ENCODE measurements at regions not wholly inside any gene's neighbourhood (a gene's known extent, or its start where the extent isn't known, plus 50 kb on each side); places are given as distances from the start of the nearest gene placed in this dataset.

GRCh38 chr20:22438346-22438745 is 146.0 kb downstream of the FOXA2 start:
- DNase-seq: no peak

GRCh38 chr20:22437354-22437753 is 147.0 kb downstream of the FOXA2 start:
- DNase-seq: no peak

- no peak for DNase-seq
These were observed 153.0 kb downstream of the FOXA2 start for GRCh38 chr20:22431419-22431818.

- no peak for DNase-seq
These were observed 153.6 kb downstream of the FOXA2 start for GRCh38 chr20:22430746-22431168.

- DNase-seq: no peak
These were observed 154.1 kb downstream of the FOXA2 start for GRCh38 chr20:22430154-22430745.

GRCh38 chr20:22429175-22430153 is 154.9 kb downstream of the FOXA2 start:
- no peak for DNase-seq

- no peak for DNase-seq
These were observed 156.3 kb downstream of the FOXA2 start for GRCh38 chr20:22428051-22428450.

- no peak for DNase-seq
These were observed 157.6 kb downstream of the FOXA2 start for GRCh38 chr20:22426772-22427171.

- DNase-seq: no peak
These were observed 158.8 kb downstream of the FOXA2 start for GRCh38 chr20:22425344-22426295.

GRCh38 chr20:22423190-22423832 is 161.1 kb downstream of the FOXA2 start:
- no peak for DNase-seq

GRCh38 chr20:22420116-22420598 is 164.2 kb downstream of the FOXA2 start:
- no peak for DNase-seq

- DNase-seq: no peak
These were observed 165.6 kb downstream of the FOXA2 start for GRCh38 chr20:22418738-22419137.

- peak in 1 of 56 donors; percentile 7 for DNase-seq
These were observed 170.0 kb downstream of the FOXA2 start for GRCh38 chr20:22414305-22414742.

- no peak for DNase-seq
These were observed 171.1 kb downstream of the FOXA2 start for GRCh38 chr20:22412977-22413868.

GRCh38 chr20:22411627-22412450 is 172.5 kb downstream of the FOXA2 start:
- no peak for DNase-seq

- DNase-seq: no peak
These were observed 173.1 kb downstream of the FOXA2 start for GRCh38 chr20:22411286-22411626.

- DNase-seq: no peak
These were observed 173.7 kb downstream of the FOXA2 start for GRCh38 chr20:22410556-22411130.

Data from amygdala (tissue), 56 donors.